Mesenchymal stem cell (in vitro differentiated cells and primary cell): ENCODE measurements at regions not wholly inside any gene's neighbourhood (a gene's known extent, or its start where the extent isn't known, plus 50 kb on each side); places are given as distances from the start of the nearest gene placed in this dataset.

Experiments used
- DNase-seq: peaks from one replicate; pipeline ENCODE4 v3.0.0-alpha.2; 2013
- H2AFZ ChIP-seq: one replicate; pipeline ENCODE4 v1.6.1; 2013; ENCODE audit warnings: low read depth, mild to moderate bottlenecking, control low read depth, inconsistent platforms, low read length, moderate library complexity
- H2AK5ac ChIP-seq: 2 replicates; pipeline ENCODE4 v1.6.1; 2013; ENCODE audit warnings: low read length, moderate library complexity, mild to moderate bottlenecking, inconsistent platforms; ENCODE audit not compliant: severe bottlenecking
- H2BK120ac ChIP-seq: one replicate; pipeline ENCODE4 v1.6.1; 2013; ENCODE audit warnings: low read depth, mild to moderate bottlenecking, inconsistent platforms, low read length, moderate library complexity
- H2BK12ac ChIP-seq, 2 experiments: one replicate each; pipeline ENCODE4 v1.6.1; 2013; ENCODE audit warnings: inconsistent platforms in 2 of 2, low read length in 2 of 2, mild to moderate bottlenecking in 2 of 2, moderate library complexity in 2 of 2, control low read depth in 1 of 2
- H2BK15ac ChIP-seq: one replicate; pipeline ENCODE4 v1.6.1; 2013; ENCODE audit warnings: mild to moderate bottlenecking, low read depth, inconsistent platforms; ENCODE audit not compliant: poor library complexity, severe bottlenecking
- H2BK5ac ChIP-seq: 2 replicates; pipeline ENCODE4 v1.6.1; 2013; ENCODE audit warnings: low read depth, mild to moderate bottlenecking, low read length, control low read depth, inconsistent platforms; ENCODE audit not compliant: poor library complexity, severe bottlenecking
- H3K14ac ChIP-seq, 2 experiments: one replicate each; pipeline ENCODE4 v1.6.1; 2013; ENCODE audit warnings: inconsistent platforms in 2 of 2, low read length in 2 of 2, control low read depth in 1 of 2, mild to moderate bottlenecking in 1 of 2, moderate library complexity in 1 of 2
- H3K18ac ChIP-seq, 2 experiments: one replicate each; pipeline ENCODE4 v1.6.1; 2013; ENCODE audit warnings: inconsistent platforms in 2 of 2, low read length in 2 of 2, control low read depth in 1 of 2, low read depth in 1 of 2, mild to moderate bottlenecking in 1 of 2
- H3K23ac ChIP-seq, 2 experiments: one replicate each; pipeline ENCODE4 v1.6.1; 2013; ENCODE audit warnings: inconsistent platforms in 2 of 2, low read length in 2 of 2, mild to moderate bottlenecking in 2 of 2, moderate library complexity in 2 of 2, control low read depth in 1 of 2
- H3K27ac ChIP-seq: 2 replicates; pipeline ENCODE4 v1.5.1; 2013; ENCODE audit warnings: mild to moderate bottlenecking, moderate library complexity, low read length, control low read depth, inconsistent platforms; ENCODE audit not compliant: poor library complexity, severe bottlenecking
- H3K27me3 ChIP-seq, 2 experiments: 2 replicates each; pipeline versions ENCODE4 v1.6.1 to v1.7.0; 2013; ENCODE audit warnings: low read length in 2 of 2, mild to moderate bottlenecking in 2 of 2, moderate library complexity in 2 of 2, control low read depth in 1 of 2, inconsistent platforms in 1 of 2; ENCODE audit not compliant: control insufficient read depth in 1 of 2, insufficient read depth in 1 of 2
- H3K36me3 ChIP-seq, 2 experiments: 2 replicates each; pipeline versions ENCODE4 v1.6.1 to v1.7.0; 2013; ENCODE audit warnings: low read length in 2 of 2, control low read depth in 1 of 2, inconsistent platforms in 1 of 2, low read depth in 1 of 2, mild to moderate bottlenecking in 1 of 2; ENCODE audit not compliant: insufficient read depth in 2 of 2, control insufficient read depth in 1 of 2
- H3K4ac ChIP-seq, 2 experiments: one replicate each; pipeline ENCODE4 v1.6.1; 2013; ENCODE audit warnings: inconsistent platforms in 2 of 2, low read length in 2 of 2, mild to moderate bottlenecking in 2 of 2, moderate library complexity in 2 of 2, control low read depth in 1 of 2, low read depth in 1 of 2
- H3K4me1 ChIP-seq: 2 replicates; pipeline ENCODE4 v1.6.1; 2013; ENCODE audit warnings: low read depth, low read length, control low read depth; ENCODE audit not compliant: control insufficient read depth, insufficient read depth
- H3K4me2 ChIP-seq: 2 replicates; pipeline ENCODE4 v1.6.1; 2013; ENCODE audit warnings: low read length, mild to moderate bottlenecking, inconsistent platforms; ENCODE audit not compliant: poor library complexity, severe bottlenecking
- H3K4me3 ChIP-seq, 2 experiments: 2 replicates each; pipeline versions ENCODE4 v1.5.1 to v1.7.0; 2013; ENCODE audit warnings: low read length in 2 of 2, mild to moderate bottlenecking in 2 of 2, control low read depth in 1 of 2, low read depth in 1 of 2; ENCODE audit not compliant: insufficient read depth in 1 of 2
- H3K79me1 ChIP-seq: replicated peaks from 2 replicates; pipeline ENCODE4 v1.6.1; 2013; ENCODE audit warnings: mild to moderate bottlenecking, control low read depth, low read length, inconsistent platforms; ENCODE audit not compliant: poor library complexity, severe bottlenecking
- H3K9ac ChIP-seq: 2 replicates; pipeline ENCODE4 v1.7.0; 2013; ENCODE audit warnings: mild to moderate bottlenecking, low read length, moderate library complexity
- H3K9me3 ChIP-seq: 2 replicates; pipeline ENCODE4 v1.7.0; 2013; ENCODE audit warnings: mild to moderate bottlenecking, low read length; ENCODE audit not compliant: control insufficient read depth
- H4K8ac ChIP-seq: one replicate; pipeline ENCODE4 v1.6.1; 2013; ENCODE audit warnings: inconsistent platforms, mild to moderate bottlenecking, low read length, moderate library complexity
- H4K91ac ChIP-seq: one replicate; pipeline ENCODE4 v1.6.1; 2013; ENCODE audit warnings: mild to moderate bottlenecking, low read length, inconsistent platforms
- WGBS: methylation state at CpG from one replicate; pipeline ENCODE4 v1.1.7; 2013; ENCODE audit warnings: mixed read lengths; 5-methylcytosine and 5-hydroxymethylcytosine counted together

DNA sequence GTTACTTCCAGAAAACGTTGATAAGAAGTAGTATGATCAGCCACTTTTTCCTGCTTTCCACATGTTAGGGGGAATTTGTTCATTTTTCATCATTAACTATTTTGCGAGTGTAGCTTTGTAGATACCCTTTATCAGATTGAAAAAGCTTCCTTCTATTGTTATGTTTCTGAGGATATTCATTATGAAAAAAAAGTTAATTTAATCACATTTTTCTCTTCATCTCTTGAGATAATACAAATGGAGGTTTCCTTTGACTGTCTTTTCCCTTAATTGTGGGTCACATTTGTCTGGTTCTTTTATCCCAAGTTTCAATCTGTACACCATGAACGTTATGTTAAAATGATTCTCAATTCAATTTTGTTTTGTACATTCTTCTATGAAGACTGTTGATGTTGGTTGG, 875.7 kb downstream of the SLC6A15 start:
- H2BK15ac ChIP-seq, result no peak overlapping the region

GRCh38 chr12:84035766-84036165, 876.8 kb downstream of the SLC6A15 start:
- Histone ChIP-seq H4K8ac (no peak overlapping the region), H3K9me3 (peaks cover 13% of the 10 kb centered on the region), H2BK12ac (no peak overlapping the region), H3K79me1 (no peaks in the 10 kb centered on the region), H2AK5ac (no peak overlapping the region), H3K9ac (no peak overlapping the region), H2BK15ac (no peak overlapping the region), H3K4me2 (no peak overlapping the region), H3K4me3 (no peak overlapping the region), H3K4me1 (no peaks in the 10 kb centered on the region), H2BK5ac (no peak overlapping the region), H3K27ac (no peak overlapping the region), H2AFZ (no peak overlapping the region), H2BK120ac (no peak overlapping the region), H3K18ac (no peak overlapping the region), H4K91ac (no peak overlapping the region), H3K36me3 (no peaks in the 10 kb centered on the region), H3K27me3 (no peaks in the 10 kb centered on the region), H3K14ac (no peak overlapping the region), H3K23ac (no peak overlapping the region), H3K4ac (no peak overlapping the region)
- no peak for DNase-seq
- WGBS, result no CpG with 5 or more reads among the region's 3 CpGs

More for the DNA sequence above, 875.7 kb downstream of the SLC6A15 start:
- Histone ChIP-seq H2BK120ac (no peak overlapping the region), H2BK5ac (no peak overlapping the region), H2AK5ac (no peak overlapping the region), H4K8ac (no peak overlapping the region), H3K9me3 (peaks cover 13% of the 10 kb centered on the region), H3K4me3 (no peak overlapping the region), H2AFZ (no peak overlapping the region), H3K4ac (no peak overlapping the region), H3K79me1 (no peaks in the 10 kb centered on the region), H3K23ac (no peak overlapping the region), H3K18ac (no peak overlapping the region), H2BK12ac (no peak overlapping the region), H3K4me2 (no peak overlapping the region), H4K91ac (no peak overlapping the region), H3K27ac (no peak overlapping the region), H3K4me1 (no peaks in the 10 kb centered on the region), H3K36me3 (no peaks in the 10 kb centered on the region), H3K27me3 (no peaks in the 10 kb centered on the region), H3K14ac (no peak overlapping the region), H3K9ac (no peak overlapping the region)
- no CpG with 5 or more reads among the region's 3 CpGs for WGBS
- no peak for DNase-seq

DNA sequence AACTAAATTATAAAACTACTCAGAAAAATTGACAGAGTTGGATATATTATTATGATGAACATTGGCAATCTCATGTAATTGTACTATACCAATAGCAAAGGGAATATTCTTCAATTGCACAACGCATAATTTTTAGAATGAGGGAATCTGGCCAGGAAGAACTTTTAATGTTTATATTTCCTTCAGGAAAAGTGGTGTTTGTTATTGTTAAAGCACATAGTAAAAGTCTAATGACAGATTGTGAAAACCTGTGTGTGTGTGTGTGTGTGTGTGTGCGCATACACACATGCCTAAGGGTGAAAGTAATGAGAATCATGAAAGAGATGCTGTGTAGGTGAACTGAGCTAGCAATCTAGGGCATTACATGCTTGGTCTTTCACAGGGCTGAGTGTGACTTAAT, 877.7 kb downstream of the SLC6A15 start:
- DNase-seq, result peak; percentile 12
- Histone ChIP-seq H2BK120ac (no peak overlapping the region), H2AK5ac (no peak overlapping the region), H4K91ac (no peak overlapping the region), H3K9me3 (peaks cover 13% of the 10 kb centered on the region), H3K4me2 (no peak overlapping the region), H2BK12ac (no peak overlapping the region), H3K23ac (no peak overlapping the region), H2BK15ac (no peak overlapping the region), H3K27ac (no peak overlapping the region), H3K4me1 (no peaks in the 10 kb centered on the region), H3K14ac (no peak overlapping the region), H3K79me1 (no peaks in the 10 kb centered on the region), H3K4ac (no peak overlapping the region), H3K36me3 (no peaks in the 10 kb centered on the region), H3K18ac (no peak overlapping the region), H3K27me3 (no peaks in the 10 kb centered on the region), H3K4me3 (no peak overlapping the region), H3K9ac (no peak overlapping the region), H4K8ac (no peak overlapping the region), H2BK5ac (no peak overlapping the region), H2AFZ (no peak overlapping the region)
- 50% methylated on average over 2 of the region's 2 CpGs for WGBS

DNA sequence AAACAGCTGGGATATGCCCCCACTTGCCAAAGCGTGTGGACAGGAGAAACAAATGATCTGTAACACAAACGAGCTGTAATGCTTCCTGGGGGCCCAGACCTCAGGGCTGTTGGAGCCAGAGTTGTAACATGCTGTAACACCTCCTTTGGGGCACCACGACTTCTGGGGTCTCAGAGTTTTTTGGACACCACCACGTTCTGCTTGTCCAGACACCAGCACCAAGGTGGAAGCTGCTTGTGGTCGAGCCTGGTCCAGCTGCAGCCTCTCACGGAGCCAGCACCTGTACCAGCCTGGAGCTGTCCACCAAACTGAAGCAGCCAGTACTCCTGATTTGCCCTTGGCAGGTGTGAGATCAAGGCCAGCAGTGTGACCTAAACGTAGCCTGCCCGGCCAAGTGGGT, 879.4 kb downstream of the SLC6A15 start:
- no peak for DNase-seq
- no peak overlapping the region for H3K14ac ChIP-seq
- WGBS, result 90% methylated on average over 8 of the region's 8 CpGs
- no peaks in the 10 kb centered on the region for H3K79me1 ChIP-seq
- no peak overlapping the region for H2BK120ac ChIP-seq
- H2BK5ac ChIP-seq, result no peak overlapping the region
- H4K91ac ChIP-seq, result no peak overlapping the region
- no peak overlapping the region for H2BK12ac ChIP-seq
- H3K9ac ChIP-seq, result no peak overlapping the region
- H3K27ac ChIP-seq, result no peak overlapping the region
- no peak overlapping the region for H4K8ac ChIP-seq
- no peaks in the 10 kb centered on the region for H3K36me3 ChIP-seq
- no peak overlapping the region for H2AFZ ChIP-seq
- no peak overlapping the region for H3K18ac ChIP-seq
- peaks cover 13% of the 10 kb centered on the region for H3K9me3 ChIP-seq
- H3K4me2 ChIP-seq, result no peak overlapping the region
- no peaks in the 10 kb centered on the region for H3K27me3 ChIP-seq
- no peak overlapping the region for H3K23ac ChIP-seq
- no peaks in the 10 kb centered on the region for H3K4me1 ChIP-seq
- no peak overlapping the region for H3K4me3 ChIP-seq
- no peak overlapping the region for H3K4ac ChIP-seq
- no peak overlapping the region for H2BK15ac ChIP-seq
- no peak overlapping the region for H2AK5ac ChIP-seq
